T-helper 22 cell (primary cell): ENCODE measurements at regions not wholly inside any gene's neighbourhood (a gene's known extent, or its start where the extent isn't known, plus 50 kb on each side); places are given as distances from the start of the nearest gene placed in this dataset.
"Not testable (repeated sequence)": the region's sequence is repeated elsewhere in the genome, so short reads cannot be mapped to it uniquely, and the experiment has no call there.

Experiments
- DNase-seq: peaks from one replicate; pipeline ENCODE4 v3.0.0-alpha.2; 2020; ENCODE audit warnings: low read depth

- not testable (repeated sequence) for DNase-seq
Measured at GRCh38 chr11:14573539-14574057, 53.4 kb upstream of the PSMA1 start.

- DNase-seq, result no peak
Measured at GRCh38 chr11:14577292-14577691, 57.1 kb upstream of the PSMA1 start.

DNA sequence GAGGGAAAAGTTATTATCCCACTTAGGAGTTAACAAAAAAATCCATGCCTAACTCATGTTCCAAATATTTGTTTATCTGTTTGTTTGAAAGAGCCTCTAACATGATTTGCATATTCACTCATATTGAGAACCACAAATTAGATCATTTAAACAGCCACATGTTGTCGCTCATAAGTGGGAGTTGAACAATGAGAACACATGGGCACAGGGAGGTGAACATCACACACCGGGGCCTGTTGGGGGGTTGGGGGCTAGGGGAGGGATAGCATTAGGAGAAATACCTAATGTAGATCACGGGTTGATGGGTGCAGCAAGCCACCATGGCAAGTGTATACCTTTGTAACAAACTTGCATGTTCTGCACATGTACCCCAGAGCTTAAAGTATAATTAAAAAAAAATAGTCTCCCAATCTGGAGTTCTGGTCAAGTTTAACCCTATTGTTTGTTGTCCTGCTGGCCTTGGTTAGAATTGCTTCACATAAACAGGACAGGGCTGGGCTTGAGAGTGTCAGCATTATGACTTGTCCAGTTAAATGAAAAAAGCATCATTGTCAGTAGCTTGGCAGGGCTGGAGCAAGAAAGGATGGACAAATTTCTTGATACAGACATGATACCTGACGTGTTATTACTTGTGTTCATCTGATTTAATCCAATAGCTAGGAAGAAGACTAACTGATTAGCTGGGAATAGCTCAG, 57.8 kb upstream of the PSMA1 start:
- peak; percentile 6 for DNase-seq

DNA sequence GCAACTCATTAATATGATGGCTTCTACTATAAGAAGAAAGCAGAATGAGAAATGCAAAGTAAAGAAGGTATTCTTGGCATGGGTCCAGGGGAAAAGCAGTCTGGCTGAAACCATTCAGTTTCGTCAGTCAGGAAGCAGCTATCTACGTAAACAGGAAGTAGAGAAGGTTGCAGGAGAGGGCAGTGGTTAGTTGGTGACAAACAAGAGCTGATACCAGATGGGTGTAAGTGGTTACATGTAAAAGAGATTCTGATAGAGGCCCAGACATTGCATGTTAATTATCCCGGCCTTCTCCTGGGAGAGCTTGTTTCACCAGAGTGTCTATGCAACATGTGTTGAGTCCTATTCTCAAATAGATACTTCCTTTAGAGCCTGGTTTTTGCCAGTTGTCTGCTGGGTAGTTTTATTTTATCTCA, 58.4 kb upstream of the PSMA1 start:
- peak; percentile 69 for DNase-seq

DNA sequence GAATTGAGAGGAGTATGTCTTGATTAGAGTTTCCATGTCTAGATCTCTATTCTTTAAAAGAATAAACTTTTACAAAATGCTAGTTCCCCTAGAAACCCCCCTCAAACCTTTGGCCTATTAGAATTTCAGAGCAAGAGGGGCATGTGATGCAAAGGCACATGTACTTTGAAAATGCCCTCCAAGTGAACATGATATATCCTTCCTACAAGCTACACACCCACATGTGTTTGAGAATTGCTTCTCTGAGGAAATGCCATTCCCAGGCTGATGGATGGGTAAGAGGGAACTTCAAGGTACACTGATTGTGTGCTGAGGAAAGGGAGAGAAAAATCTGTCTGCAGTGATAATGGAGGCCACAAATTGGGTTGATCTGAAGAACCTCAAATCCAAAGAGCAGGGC, 59.5 kb upstream of the PSMA1 start:
- no peak for DNase-seq

DNA sequence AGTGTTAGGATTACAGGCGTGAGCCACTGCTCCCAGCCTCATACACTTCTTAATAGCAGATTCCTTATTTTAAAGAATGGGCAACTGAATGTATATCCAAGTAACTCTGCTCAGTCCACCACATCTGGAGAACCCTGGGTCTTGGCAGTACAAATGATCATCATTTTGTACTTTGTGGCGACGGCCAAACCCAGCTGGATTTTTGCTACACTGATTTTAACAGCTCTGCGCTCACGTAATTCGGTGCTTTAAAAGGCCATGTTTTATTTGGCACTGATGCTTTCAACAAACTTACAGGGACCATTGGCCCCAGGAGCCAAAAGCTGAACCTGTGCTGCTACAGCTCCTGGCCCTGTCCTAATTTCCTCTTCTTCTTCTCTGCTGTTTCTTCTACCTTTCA, 60.8 kb upstream of the PDE3B start:
- no peak for DNase-seq

- DNase-seq, result no peak
Measured at GRCh38 chr11:14583252-14584034, 60.2 kb upstream of the PDE3B start.

DNA sequence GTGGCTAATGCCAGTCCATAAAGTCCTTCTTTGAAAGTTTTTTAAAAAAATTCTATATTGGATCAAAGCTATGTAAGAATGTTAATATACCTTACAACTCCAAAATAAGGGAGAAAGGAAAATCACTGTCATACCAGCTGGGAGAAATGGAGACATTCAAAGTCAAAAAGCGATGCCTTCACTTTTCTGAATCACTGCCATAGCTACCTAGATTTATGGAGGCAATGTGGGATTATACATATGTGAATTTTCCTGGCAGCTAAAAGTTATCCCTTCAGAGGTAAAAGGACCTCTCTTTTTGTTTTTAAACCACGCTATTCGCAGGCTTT, 59.6 kb upstream of the PDE3B start:
- no peak for DNase-seq

GRCh38 chr11:14584595-14584994, 59.0 kb upstream of the PDE3B start:
- DNase-seq, result no peak

DNA sequence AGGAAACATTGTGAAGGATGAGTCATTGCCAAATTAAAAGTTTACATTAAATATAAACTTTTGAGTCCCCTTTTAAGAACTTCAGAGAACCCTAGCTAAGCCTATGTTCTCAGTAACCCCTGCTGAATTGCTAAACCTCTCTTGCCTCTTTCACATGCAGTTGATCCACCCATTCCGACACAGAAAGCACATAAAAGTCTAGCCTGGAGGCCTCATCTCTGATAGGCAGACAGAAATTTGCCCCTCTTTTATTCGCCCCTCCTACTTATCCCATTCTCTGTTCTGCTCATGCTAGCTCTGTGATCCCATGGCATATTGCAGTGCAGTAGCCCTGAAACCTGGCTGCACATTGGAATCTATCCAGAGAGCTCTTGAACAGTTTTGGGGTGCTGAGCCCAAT, 58.2 kb upstream of the PDE3B start:
- no peak for DNase-seq

DNA sequence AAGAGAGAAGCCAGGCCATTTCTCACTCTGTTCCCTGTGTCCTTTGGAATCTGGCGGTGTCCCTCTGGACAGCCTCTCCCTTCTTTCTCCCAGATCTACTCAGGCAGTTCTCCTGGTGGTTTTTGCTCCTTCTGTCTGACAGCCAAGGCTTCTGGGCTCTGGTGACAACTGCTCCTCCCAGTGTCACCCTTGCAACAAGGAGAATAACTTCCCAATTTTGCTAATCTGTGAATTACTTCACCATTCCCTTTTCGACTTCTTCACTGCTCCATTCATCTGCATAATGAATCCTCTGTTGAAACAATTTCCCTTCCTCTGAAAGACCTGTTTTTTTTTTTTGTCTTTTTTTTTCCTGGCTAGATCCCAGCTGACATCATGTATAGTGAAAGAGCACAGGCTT, 56.3 kb upstream of the PDE3B start:
- no peak for DNase-seq

GRCh38 chr11:14588681-14589080, 54.9 kb upstream of the PDE3B start:
- no peak for DNase-seq

- no peak for DNase-seq
Measured at GRCh38 chr11:14589421-14589820, 54.2 kb upstream of the PDE3B start.

GRCh38 chr11:14591046-14591445, 52.6 kb upstream of the PDE3B start:
- not testable (repeated sequence) for DNase-seq

DNA sequence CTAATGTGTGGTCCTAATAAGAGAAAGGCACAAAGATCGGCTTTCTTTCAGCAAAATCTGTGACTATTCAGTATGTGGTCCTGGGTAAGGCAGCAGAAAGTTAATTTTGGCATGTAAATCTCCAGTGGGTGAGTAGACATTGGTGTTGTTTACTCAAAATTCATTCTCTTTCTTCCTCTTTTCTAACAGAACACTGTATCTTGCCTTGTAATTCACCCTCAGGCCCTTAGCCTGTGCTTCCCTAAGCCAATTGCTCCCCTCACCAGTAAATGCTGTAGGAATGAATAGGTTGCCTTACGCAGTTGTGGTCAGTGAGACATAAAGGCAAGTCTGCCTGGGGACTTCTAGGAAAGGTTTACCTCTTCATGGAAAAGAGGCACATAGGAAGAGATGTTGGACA, 49.9 kb upstream of the PDE3B start:
- DNase-seq, result no peak
